Neural progenitor cell (in vitro differentiated cells): ENCODE measurements at regions not wholly inside any gene's neighbourhood (a gene's known extent, or its start where the extent isn't known, plus 50 kb on each side); places are given as distances from the start of the nearest gene placed in this dataset.

Experiments used
- DNase-seq: peaks from one replicate; pipeline ENCODE4 v3.0.0-alpha.2; 2016; ENCODE audit warnings: low spot score
- H2AFZ ChIP-seq: fragments of 200-600 bp; sonication (generic); replicated peaks from 2 replicates; pipeline ENCODE4 v1.6.1; 2016; ENCODE audit warnings: antibody characterized with exemption
- H3F3A ChIP-seq: fragments of 200-600 bp; sonication (generic); 2 replicates; pipeline ENCODE4 v1.6.1; 2016; ENCODE audit warnings: antibody characterized with exemption, low read depth
- H3K27ac ChIP-seq: fragments of 200-600 bp; sonication (generic); 2 replicates; pipeline ENCODE4 v1.5.1; 2016; ENCODE audit warnings: mild to moderate bottlenecking
- H3K27me3 ChIP-seq: fragments of 200-600 bp; sonication (generic); 2 replicates; pipeline ENCODE4 v1.6.1; 2016; ENCODE audit warnings: mild to moderate bottlenecking, moderate library complexity
- H3K36me3 ChIP-seq: fragments of 200-600 bp; sonication (generic); 2 replicates; pipeline ENCODE4 v1.5.1; 2016
- H3K4me1 ChIP-seq: fragments of 200-600 bp; sonication (generic); 2 replicates; pipeline ENCODE4 v1.6.1; 2016; ENCODE audit warnings: mixed run types
- H3K4me2 ChIP-seq: fragments of 200-600 bp; sonication (generic); 2 replicates; pipeline ENCODE4 v1.6.1; 2016
- H3K4me3 ChIP-seq: fragments of 200-600 bp; sonication (generic); 2 replicates; pipeline ENCODE4 v1.5.1; 2016
- H3K79me2 ChIP-seq: fragments of 200-600 bp; sonication (generic); 2 replicates; pipeline ENCODE4 v1.6.1; 2016; ENCODE audit warnings: low read depth
- H3K9ac ChIP-seq: fragments of 200-600 bp; sonication (generic); 2 replicates; pipeline ENCODE4 v1.6.1; 2016
- H3K9me3 ChIP-seq: fragments of 200-600 bp; sonication (generic); 2 replicates; pipeline ENCODE4 v1.5.1; 2016; ENCODE audit warnings: low read depth
- H4K20me1 ChIP-seq: fragments of 200-600 bp; sonication (generic); 2 replicates; pipeline ENCODE4 v1.6.1; 2016; ENCODE audit warnings: low read depth
- H3K27ac Mint-ChIP-seq: 3 replicates; pipeline ENCODE4 v1.8.0; 2021; ENCODE audit warnings: mixed read lengths
- H3K27me3 Mint-ChIP-seq: 2 replicates; pipeline ENCODE4 v1.8.0; 2022; ENCODE audit warnings: low read depth, mild to moderate bottlenecking, inconsistent platforms, moderate library complexity, mixed read lengths; ENCODE audit not compliant: insufficient read depth
- H3K36me3 Mint-ChIP-seq: 3 replicates; pipeline ENCODE4 v1.8.0; 2021; ENCODE audit warnings: mixed read lengths
- H3K4me1 Mint-ChIP-seq: 3 replicates; pipeline ENCODE4 v1.8.0; 2021; ENCODE audit warnings: mixed read lengths
- H3K4me3 Mint-ChIP-seq: 3 replicates; pipeline ENCODE4 v1.8.0; 2021; ENCODE audit warnings: mild to moderate bottlenecking, moderate library complexity, mixed read lengths
- H3K9me3 Mint-ChIP-seq: 3 replicates; pipeline ENCODE4 v1.8.0; 2020; ENCODE audit warnings: mixed read lengths
- EZH2 ChIP-seq: fragments of 200-600 bp; sonication (generic); IDR thresholded peaks from 2 replicates; pipeline ENCODE4 v1.6.1; 2017; ENCODE audit warnings: antibody characterized with exemption, mild to moderate bottlenecking, moderate library complexity
- EZH2phosphoT487 ChIP-seq: fragments of 200-600 bp; sonication (generic); IDR thresholded peaks from 2 replicates; pipeline ENCODE4 v1.6.1; 2017; ENCODE audit warnings: antibody characterized with exemption
- TF ChIP-seq, protein P1 (sequence below): fragments of 200-600 bp; sonication (generic); IDR thresholded peaks from 2 replicates; pipeline ENCODE4 v1.5.1; 2017; ENCODE audit warnings: antibody characterized with exemption, mild to moderate bottlenecking

- Histone ChIP-seq H3F3A (no peaks in the 10 kb centered on the region), H3K27ac (no peak overlapping the region), H3K9ac (no peak overlapping the region), H3K4me3 (no peak overlapping the region), H3K4me2 (no peak overlapping the region), H3K4me1 (peaks cover 3% of the 10 kb centered on the region), H3K27me3 (no peaks in the 10 kb centered on the region), H2AFZ (no peak overlapping the region), H4K20me1 (no peaks in the 10 kb centered on the region), H3K9me3 (no peaks in the 10 kb centered on the region), H3K79me2 (no peaks in the 10 kb centered on the region), H3K36me3 (no peaks in the 10 kb centered on the region)
- H3K36me3 Mint-ChIP-seq, result no peaks in the 10 kb centered on the region
- no peak overlapping the region for H3K27ac Mint-ChIP-seq
- peaks cover 12% of the 10 kb centered on the region for H3K27me3 Mint-ChIP-seq
- no peak overlapping the region for H3K4me3 Mint-ChIP-seq
- no peak for DNase-seq
- no peaks in the 10 kb centered on the region for H3K9me3 Mint-ChIP-seq
- TF ChIP-seq, protein P1, sequence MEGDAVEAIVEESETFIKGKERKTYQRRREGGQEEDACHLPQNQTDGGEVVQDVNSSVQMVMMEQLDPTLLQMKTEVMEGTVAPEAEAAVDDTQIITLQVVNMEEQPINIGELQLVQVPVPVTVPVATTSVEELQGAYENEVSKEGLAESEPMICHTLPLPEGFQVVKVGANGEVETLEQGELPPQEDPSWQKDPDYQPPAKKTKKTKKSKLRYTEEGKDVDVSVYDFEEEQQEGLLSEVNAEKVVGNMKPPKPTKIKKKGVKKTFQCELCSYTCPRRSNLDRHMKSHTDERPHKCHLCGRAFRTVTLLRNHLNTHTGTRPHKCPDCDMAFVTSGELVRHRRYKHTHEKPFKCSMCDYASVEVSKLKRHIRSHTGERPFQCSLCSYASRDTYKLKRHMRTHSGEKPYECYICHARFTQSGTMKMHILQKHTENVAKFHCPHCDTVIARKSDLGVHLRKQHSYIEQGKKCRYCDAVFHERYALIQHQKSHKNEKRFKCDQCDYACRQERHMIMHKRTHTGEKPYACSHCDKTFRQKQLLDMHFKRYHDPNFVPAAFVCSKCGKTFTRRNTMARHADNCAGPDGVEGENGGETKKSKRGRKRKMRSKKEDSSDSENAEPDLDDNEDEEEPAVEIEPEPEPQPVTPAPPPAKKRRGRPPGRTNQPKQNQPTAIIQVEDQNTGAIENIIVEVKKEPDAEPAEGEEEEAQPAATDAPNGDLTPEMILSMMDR, result no peak
- no peak for TF ChIP-seq EZH2phosphoT487
- no peak for TF ChIP-seq EZH2
- peaks cover 15% of the 10 kb centered on the region for H3K4me1 Mint-ChIP-seq
Measured at GRCh38 chr22:27181537-27181936, 524.1 kb downstream of the MIAT start.

DNA sequence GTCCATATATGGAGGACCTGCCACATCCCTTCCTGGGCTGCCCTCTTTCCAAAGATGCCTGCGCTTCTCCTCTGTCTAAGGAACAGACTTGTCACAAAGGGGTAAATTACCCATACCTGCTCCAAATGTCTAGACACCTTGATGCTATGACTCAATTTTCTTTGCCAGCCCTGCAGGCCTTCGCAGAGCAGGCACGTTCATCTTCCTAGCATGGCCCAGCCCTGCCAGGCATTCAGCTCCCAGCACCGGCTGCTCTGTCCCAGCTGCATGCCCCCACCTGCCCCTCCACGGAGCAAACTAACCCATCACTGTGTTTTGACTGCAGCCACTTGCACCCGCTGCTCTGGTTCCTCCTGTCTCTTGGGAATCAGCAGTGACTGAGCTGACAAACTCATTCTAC lies 526.1 kb downstream of the MIAT start:
- H3K9ac ChIP-seq, result no peak overlapping the region
- no peak overlapping the region for H3K4me2 ChIP-seq
- H3K4me3 ChIP-seq, result no peak overlapping the region
- H3K9me3 ChIP-seq, result no peaks in the 10 kb centered on the region
- Mint-ChIP-seq H3K27me3 (peaks cover 12% of the 10 kb centered on the region), H3K4me1 (peaks cover 11% of the 10 kb centered on the region), H3K4me3 (no peak overlapping the region), H3K27ac (no peak overlapping the region), H3K36me3 (no peaks in the 10 kb centered on the region), H3K9me3 (no peaks in the 10 kb centered on the region)
- no peaks in the 10 kb centered on the region for H4K20me1 ChIP-seq
- no peaks in the 10 kb centered on the region for H3K79me2 ChIP-seq
- no peak overlapping the region for H3K27ac ChIP-seq
- peaks cover 7% of the 10 kb centered on the region for H3K4me1 ChIP-seq
- TF ChIP-seq, protein P1, result no peak
- TF ChIP-seq EZH2 (no peak), EZH2phosphoT487 (no peak)
- DNase-seq, result no peak
- no peaks in the 10 kb centered on the region for H3K36me3 ChIP-seq
- no peaks in the 10 kb centered on the region for H3F3A ChIP-seq
- no peak overlapping the region for H2AFZ ChIP-seq
- no peaks in the 10 kb centered on the region for H3K27me3 ChIP-seq

DNA sequence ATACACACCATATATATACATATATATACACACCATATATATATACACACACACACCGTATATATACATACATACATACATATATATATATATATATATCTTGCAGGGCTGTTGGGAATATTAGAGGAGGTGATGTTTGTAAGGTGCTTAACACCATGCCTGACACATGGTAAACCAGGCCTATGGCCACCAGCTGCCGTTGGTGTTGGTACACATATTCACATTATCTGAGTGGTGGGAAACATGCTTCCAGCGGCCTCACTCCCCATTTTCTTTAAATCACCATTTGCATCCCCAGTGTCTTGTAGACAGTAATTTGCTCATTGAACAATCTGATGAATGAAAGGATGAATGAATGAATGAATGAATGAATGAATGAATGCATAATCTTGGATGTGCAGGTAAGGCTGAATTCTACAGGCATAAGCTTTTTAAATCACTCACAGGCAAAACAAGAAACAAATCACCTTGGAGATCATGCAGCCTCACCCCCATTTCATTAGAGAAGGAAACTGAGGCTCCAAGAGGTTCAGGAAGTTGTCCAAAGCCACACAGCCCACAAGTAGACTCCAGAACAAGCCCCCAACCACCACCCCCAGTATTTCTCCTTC lies 527.8 kb downstream of the MIAT start:
- DNase-seq, result no peak
- no peak overlapping the region for H3K27ac Mint-ChIP-seq
- Histone ChIP-seq H3K9me3 (no peaks in the 10 kb centered on the region), H3K27me3 (no peaks in the 10 kb centered on the region), H4K20me1 (no peaks in the 10 kb centered on the region), H3K4me2 (no peak overlapping the region), H3K79me2 (no peaks in the 10 kb centered on the region), H3K27ac (no peak overlapping the region), H3K4me3 (no peak overlapping the region), H3K9ac (no peak overlapping the region), H3K4me1 (peaks cover 4% of the 10 kb centered on the region), H3K36me3 (no peaks in the 10 kb centered on the region), H3F3A (no peaks in the 10 kb centered on the region), H2AFZ (no peak overlapping the region)
- peaks cover 5% of the 10 kb centered on the region for H3K4me1 Mint-ChIP-seq
- H3K36me3 Mint-ChIP-seq, result no peaks in the 10 kb centered on the region
- H3K27me3 Mint-ChIP-seq, result peaks cover 11% of the 10 kb centered on the region
- no peak overlapping the region for H3K4me3 Mint-ChIP-seq
- no peak for TF ChIP-seq EZH2phosphoT487
- TF ChIP-seq, protein P1, result no peak
- H3K9me3 Mint-ChIP-seq, result no peaks in the 10 kb centered on the region
